GM23338 (cell line): ENCODE measurements at regions not wholly inside any gene's neighbourhood (a gene's known extent, or its start where the extent isn't known, plus 50 kb on each side); places are given as distances from the start of the nearest gene placed in this dataset.

ENCODE experiments used
- ATAC-seq: fragments of 200-7000 bp; cut with Tn5 transposase; 3 replicates; pipeline ENCODE4 v1.9.1; 2020
- DNase-seq: peaks from one replicate; pipeline ENCODE4 v3.0.0-alpha.2; 2015; ENCODE audit warnings: low spot score
- H2AFZ ChIP-seq: fragments of 200-600 bp; sonication (generic); 2 replicates; pipeline ENCODE4 v1.8.0; 2016; ENCODE audit warnings: antibody characterized with exemption, mild to moderate bottlenecking, moderate library complexity
- H3F3A ChIP-seq: fragments of 200-600 bp; sonication (generic); replicated peaks from 2 replicates; pipeline ENCODE4 v1.8.0; 2017; ENCODE audit warnings: antibody characterized with exemption, mixed run types, low read depth
- H3K27ac ChIP-seq: fragments of 200-600 bp; sonication (generic); 2 replicates; pipeline ENCODE4 v1.6.1; 2016; ENCODE audit warnings: low read depth
- H3K27me3 ChIP-seq: fragments of 200-600 bp; sonication (generic); 2 replicates; pipeline ENCODE4 v1.8.0; 2016; ENCODE audit warnings: mild to moderate bottlenecking, mixed run types, moderate library complexity; ENCODE audit not compliant: insufficient read depth
- H3K36me3 ChIP-seq: fragments of 200-600 bp; sonication (generic); 2 replicates; pipeline ENCODE4 v1.8.0; 2016; ENCODE audit warnings: mild to moderate bottlenecking; ENCODE audit not compliant: insufficient read depth
- H3K4me1 ChIP-seq: fragments of 200-600 bp; sonication (generic); 2 replicates; pipeline ENCODE4 v1.8.0; 2016; ENCODE audit warnings: mild to moderate bottlenecking, moderate library complexity; ENCODE audit not compliant: insufficient read depth
- H3K4me2 ChIP-seq: fragments of 200-600 bp; sonication (generic); 2 replicates; pipeline ENCODE4 v1.7.1; 2017; ENCODE audit warnings: mixed run types
- H3K4me3 ChIP-seq: fragments of 200-600 bp; sonication (generic); 2 replicates; pipeline ENCODE4 v1.6.1; 2016; ENCODE audit warnings: mixed run types
- H3K79me2 ChIP-seq: fragments of 200-600 bp; sonication (generic); replicated peaks from 2 replicates; pipeline ENCODE4 v1.8.0; 2017; ENCODE audit warnings: mild to moderate bottlenecking; ENCODE audit not compliant: insufficient read depth
- H3K9me2 ChIP-seq: fragments of 200-600 bp; sonication (generic); 2 replicates; pipeline ENCODE4 v1.8.0; 2017; ENCODE audit not compliant: insufficient read depth
- H4K20me1 ChIP-seq: fragments of 200-600 bp; sonication (generic); replicated peaks from 2 replicates; pipeline ENCODE4 v1.8.0; 2017; ENCODE audit warnings: mild to moderate bottlenecking; ENCODE audit not compliant: insufficient read depth
- H3K27ac Mint-ChIP-seq: 2 replicates; pipeline ENCODE4 v1.8.0; 2020; ENCODE audit warnings: inconsistent platforms, mild to moderate bottlenecking, moderate library complexity, mixed read lengths
- H3K27me3 Mint-ChIP-seq: 3 replicates; pipeline ENCODE4 v1.8.0; 2022; ENCODE audit warnings: low read depth, mild to moderate bottlenecking, moderate library complexity, mixed read lengths, inconsistent platforms; ENCODE audit not compliant: insufficient read depth, poor library complexity
- H3K36me3 Mint-ChIP-seq: 3 replicates; pipeline ENCODE4 v1.8.0; 2021; ENCODE audit warnings: low read depth, mild to moderate bottlenecking, inconsistent platforms, moderate library complexity, mixed read lengths
- H3K4me1 Mint-ChIP-seq: 3 replicates; pipeline ENCODE4 v1.8.0; 2020; ENCODE audit warnings: mild to moderate bottlenecking, inconsistent platforms, mixed read lengths
- H3K4me3 Mint-ChIP-seq: 3 replicates; pipeline ENCODE4 v1.8.0; 2021; ENCODE audit warnings: moderate library complexity, mild to moderate bottlenecking, inconsistent platforms, mixed read lengths
- H3K9me3 Mint-ChIP-seq: 3 replicates; pipeline ENCODE4 v1.8.0; 2020; ENCODE audit warnings: moderate library complexity, mild to moderate bottlenecking, inconsistent platforms, mixed read lengths
- CREB1 ChIP-seq: fragments of 250-450 bp; sonication (Bioruptor Pico); IDR thresholded peaks from 2 replicates; pipeline ENCODE4 v1.5.0; 2020; ENCODE audit warnings: low read depth, mild to moderate bottlenecking, moderate library complexity
- ETS1 ChIP-seq: IDR thresholded peaks from 2 replicates; pipeline ENCODE4 v1.6.1; 2016; ENCODE audit warnings: antibody characterized with exemption
- EZH2 ChIP-seq: fragments of 200-600 bp; sonication (generic); IDR thresholded peaks from one replicate; pipeline ENCODE4 v1.8.0; 2017; ENCODE audit warnings: antibody characterized with exemption, mild to moderate bottlenecking, low read depth; ENCODE audit not compliant: unreplicated experiment
- JUNB ChIP-seq: IDR thresholded peaks from one replicate; pipeline ENCODE4 v1.6.1; 2016; ENCODE audit warnings: antibody characterized with exemption; ENCODE audit not compliant: unreplicated experiment
- NANOG ChIP-seq: IDR thresholded peaks from 2 replicates; pipeline ENCODE4 v1.6.1; 2016; ENCODE audit warnings: antibody characterized with exemption, borderline replicate concordance
- POLR2AphosphoS5 ChIP-seq: IDR thresholded peaks from 2 replicates; pipeline ENCODE4 v1.6.1; 2016; ENCODE audit warnings: antibody characterized with exemption, low read depth
- REST ChIP-seq: IDR thresholded peaks from one replicate; pipeline ENCODE4 v1.6.1; 2018; ENCODE audit warnings: antibody characterized with exemption; ENCODE audit not compliant: unreplicated experiment
- STAT1 ChIP-seq: IDR thresholded peaks from one replicate; pipeline ENCODE4 v1.6.1; 2016; ENCODE audit warnings: antibody characterized with exemption; ENCODE audit not compliant: unreplicated experiment
- ZNF114 ChIP-seq: fragments of 250-450 bp; sonication (Bioruptor Pico); IDR thresholded peaks from 2 replicates; pipeline ENCODE4 v1.5.0; 2020; ENCODE audit warnings: mild to moderate bottlenecking, moderate library complexity
- ZNF331 ChIP-seq: fragments of 250-450 bp; sonication (Bioruptor Pico); IDR thresholded peaks from 2 replicates; pipeline ENCODE4 v1.5.0; 2020; ENCODE audit warnings: low read depth, mild to moderate bottlenecking, moderate library complexity
- ZNF462 ChIP-seq: fragments of 250-450 bp; sonication (Bioruptor Pico); IDR thresholded peaks from 2 replicates; pipeline ENCODE4 v1.5.0; 2020; ENCODE audit warnings: mild to moderate bottlenecking, moderate library complexity

GRCh38 chr5:97914483-97914882 lies 731.4 kb upstream of the RIOK2 start:
- Histone ChIP-seq H3K4me1 (no peaks in the 10 kb centered on the region), H3K27me3 (no peaks in the 10 kb centered on the region), H3K4me2 (no peak overlapping the region), H3K9me2 (no peaks in the 10 kb centered on the region), H3F3A (no peaks in the 10 kb centered on the region), H3K36me3 (no peaks in the 10 kb centered on the region), H3K4me3 (no peak overlapping the region), H3K79me2 (no peaks in the 10 kb centered on the region), H2AFZ (no peak overlapping the region; the same call in 1 of the 2 replicates), H3K27ac (no peak overlapping the region), H4K20me1 (no peaks in the 10 kb centered on the region)
- H3K4me1 Mint-ChIP-seq: no peaks in the 10 kb centered on the region
- no peaks in the 10 kb centered on the region for H3K9me3 Mint-ChIP-seq
- TF ChIP-seq JUNB (no peak), ZNF114 (CRISPR knock-in tag) (no peak), EZH2 (no peak), CREB1 (CRISPR knock-in tag) (no peak), NANOG (no peak), STAT1 (no peak), ZNF462 (CRISPR knock-in tag) (no peak), ETS1 (no peak), ZNF331 (CRISPR knock-in tag) (no peak), REST (no peak), POLR2AphosphoS5 (no peak)
- DNase-seq: no peak
- H3K36me3 Mint-ChIP-seq: no peaks in the 10 kb centered on the region
- H3K27me3 Mint-ChIP-seq: no peaks in the 10 kb centered on the region
- no peak overlapping the region for H3K4me3 Mint-ChIP-seq
- ATAC-seq: no peak
- H3K27ac Mint-ChIP-seq: no peak overlapping the region; the same call in 1 of the 2 replicates
